ENCODE measurements at regions not wholly inside any gene's neighbourhood (a gene's known extent, or its start where the extent isn't known, plus 50 kb on each side); places are given as distances from the start of the nearest gene placed in this dataset.

GRCh38 chr4:72761368-72762038 is 192.5 kb upstream of the ADAMTS3 start:
- no peak for TF ChIP-seq POLR2AphosphoS5 (IDR thresholded peaks at IDR 0.05)
- no peak for TF ChIP-seq POLR2A (IDR thresholded peaks at IDR 0.05)
- TF ChIP-seq CTCF (IDR thresholded peaks at IDR 0.05), result no peak
- no peak for TF ChIP-seq EP300 (IDR thresholded peaks at IDR 0.05)

All from stomach (tissue), 4 donors.